Brain microvascular endothelial cell (primary cell): ENCODE measurements at regions not wholly inside any gene's neighbourhood (a gene's known extent, or its start where the extent isn't known, plus 50 kb on each side); places are given as distances from the start of the nearest gene placed in this dataset.
"Not testable (repeated sequence)": the region's sequence is repeated elsewhere in the genome, so short reads cannot be mapped to it uniquely, and the experiment has no call there.

Source experiments
- DNase-seq: peaks from one replicate; pipeline ENCODE4 v3.0.0-alpha.2; 2020
- H3K27ac ChIP-seq: fragments of 250-450 bp; sonication (Bioruptor Pico); 2 replicates; pipeline ENCODE4 v1.5.1; 2020; ENCODE audit warnings: mild to moderate bottlenecking, moderate library complexity
- H3K27me3 ChIP-seq: fragments of 250-450 bp; sonication (Bioruptor Pico); replicated peaks from 2 replicates; pipeline ENCODE4 v1.5.1; 2020; ENCODE audit warnings: mild to moderate bottlenecking
- H3K36me3 ChIP-seq: fragments of 250-450 bp; sonication (Bioruptor Pico); replicated peaks from 2 replicates; pipeline ENCODE4 v1.5.1; 2020; ENCODE audit warnings: mild to moderate bottlenecking
- H3K4me3 ChIP-seq: 2 replicates; pipeline ENCODE4 v1.5.1; 2011; ENCODE audit warnings: low read depth, mild to moderate bottlenecking, control low read depth, low read length, moderate library complexity
- in situ Hi-C: cut with HindIII; loops from 2 replicates; pipeline ENCODE4 v1.10.0; 2017; ENCODE audit warnings: low sequenced_read_pairs, low pct_ligation_motif_present

DNA sequence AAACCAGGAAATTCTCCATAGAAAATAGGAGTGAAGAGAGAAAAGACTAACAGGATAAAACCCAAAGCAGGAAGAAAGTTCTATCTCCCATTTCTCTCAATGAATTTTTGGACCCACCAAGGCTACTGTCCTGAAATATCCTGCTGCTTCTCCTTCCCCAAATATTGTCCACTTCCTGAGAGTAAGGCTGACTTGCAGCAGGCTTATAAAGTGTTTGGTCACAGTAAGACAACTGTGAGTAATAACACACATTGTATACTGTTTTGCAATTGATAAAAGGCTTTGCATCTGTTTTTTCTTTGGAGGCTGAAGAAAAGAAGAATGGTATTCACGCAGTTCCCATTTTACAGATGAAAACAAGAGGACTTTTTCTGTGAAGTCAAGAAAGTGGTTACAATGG, 52.8 kb downstream of the FOXD4L6 start:
- DNase-seq, H3K36me3 ChIP-seq, H3K27me3 ChIP-seq, H3K4me3 ChIP-seq, in situ Hi-C loops: not testable (repeated sequence)
- peak overlapping the region; percentile 87 for H3K27ac ChIP-seq

DNA sequence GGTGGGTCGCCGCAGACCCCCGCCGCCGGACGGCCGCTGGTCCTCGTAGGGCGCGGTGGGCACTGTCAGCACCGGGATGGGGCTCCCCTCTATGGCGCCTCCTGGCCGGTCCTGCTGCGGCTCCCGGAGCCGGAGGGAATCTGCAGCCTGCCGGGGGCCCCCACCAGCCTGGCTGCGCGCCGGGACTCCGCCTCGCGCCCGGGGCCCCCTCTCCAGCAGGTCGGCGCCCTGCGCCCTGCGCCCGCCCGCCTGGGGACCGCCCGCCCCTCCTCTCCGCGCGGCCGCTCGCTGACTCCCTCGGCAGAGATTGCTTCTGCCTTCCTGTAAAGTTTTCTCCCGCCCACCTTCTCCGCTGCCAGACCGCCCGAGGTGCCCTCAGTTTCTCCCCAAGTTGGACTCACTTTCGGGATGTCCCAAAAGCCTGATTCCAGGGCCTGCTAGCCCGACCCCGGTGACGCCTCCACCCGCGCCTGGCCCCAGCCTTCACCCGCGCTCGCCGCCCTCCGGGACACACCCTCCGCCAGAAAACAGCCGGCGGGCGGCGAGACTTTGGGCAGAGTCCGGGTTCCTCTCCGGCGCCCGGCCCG, 54.0 kb downstream of the FOXD4L6 start:
- in situ Hi-C loops, H3K36me3 ChIP-seq, H3K27me3 ChIP-seq: not testable (repeated sequence)
- peak overlapping the region; percentile 87 for H3K27ac ChIP-seq
- peak; percentile 35 for DNase-seq
- peak overlapping the region; percentile 73 for H3K4me3 ChIP-seq

DNA sequence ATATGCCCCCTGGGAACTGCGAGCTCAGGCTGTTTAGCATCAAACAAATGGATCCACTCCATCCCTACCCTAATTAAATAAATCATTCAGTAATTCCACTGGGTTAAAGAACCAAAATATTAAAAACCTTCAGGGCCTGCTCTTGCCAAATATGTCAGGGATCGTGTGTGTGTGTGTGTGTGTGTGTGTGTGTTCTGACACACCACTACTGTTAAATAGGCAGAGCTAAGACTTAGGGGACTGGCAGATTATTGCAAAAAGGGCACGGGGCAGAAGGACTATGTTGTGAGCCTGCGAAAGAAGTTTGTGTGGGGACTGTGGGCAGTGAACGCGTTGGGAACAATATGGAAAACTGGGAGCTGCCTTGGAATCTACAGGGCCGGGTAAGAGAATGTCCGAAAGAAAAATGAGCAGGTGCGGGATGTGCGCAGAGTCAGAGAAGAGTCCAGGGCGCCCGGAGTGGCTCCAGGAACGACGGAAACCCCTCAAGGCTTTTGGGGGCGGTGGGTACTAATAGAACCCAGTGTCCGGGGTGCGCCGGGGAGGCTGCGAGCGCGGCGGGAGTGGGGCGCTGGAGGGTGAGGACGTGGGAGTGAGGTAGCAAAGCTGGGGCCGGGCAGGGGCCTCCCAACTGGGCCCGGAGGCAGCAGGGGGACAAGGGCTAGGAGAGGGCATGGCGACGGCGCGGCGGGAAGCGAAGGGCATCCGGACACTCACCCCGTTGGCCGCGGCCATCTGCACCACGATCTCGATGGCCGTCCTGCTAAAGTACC, 54.8 kb downstream of the FOXD4L6 start:
- H3K36me3 ChIP-seq, in situ Hi-C loops, DNase-seq, H3K27me3 ChIP-seq: not testable (repeated sequence)
- H3K4me3 ChIP-seq, result peak overlapping the region; percentile 73
- peak overlapping the region; percentile 40 for H3K27ac ChIP-seq

DNA sequence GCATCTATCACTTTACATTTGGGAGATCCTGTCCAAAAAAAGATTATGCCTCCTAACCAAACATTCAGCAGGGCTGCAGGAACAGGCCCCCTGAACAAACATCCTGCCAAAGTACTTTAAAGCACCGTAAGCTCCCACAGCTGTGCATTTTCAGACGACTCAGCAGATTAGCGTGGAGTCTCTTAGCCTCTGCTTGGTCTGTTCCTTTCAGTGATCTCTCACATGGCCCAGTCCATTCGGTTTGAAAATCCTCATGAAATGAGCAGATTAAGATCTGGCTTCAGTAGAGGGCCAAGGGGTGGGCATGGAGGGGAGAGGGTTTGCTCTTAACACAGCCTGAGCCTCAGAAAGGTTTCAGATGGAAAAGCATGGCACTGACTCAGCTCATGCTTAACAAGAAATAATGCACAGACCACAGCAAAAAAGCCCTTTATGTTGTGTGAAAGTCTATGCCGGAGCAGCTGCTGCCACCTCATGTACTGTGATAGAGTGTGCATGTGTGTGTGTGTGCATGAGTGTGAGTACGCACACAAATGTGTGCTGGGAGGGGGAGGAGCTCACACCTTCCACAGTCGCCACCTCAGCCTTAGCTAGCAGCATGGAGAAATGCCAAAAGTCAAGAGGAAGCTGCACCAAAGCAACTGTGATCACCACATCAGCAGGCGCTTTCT, 64.2 kb downstream of the FOXD4L6 start:
- H3K36me3 ChIP-seq, in situ Hi-C loops, H3K4me3 ChIP-seq, H3K27me3 ChIP-seq: not testable (repeated sequence)
- peak overlapping the region; percentile 21 for H3K27ac ChIP-seq
- DNase-seq, result peak; percentile 52

DNA sequence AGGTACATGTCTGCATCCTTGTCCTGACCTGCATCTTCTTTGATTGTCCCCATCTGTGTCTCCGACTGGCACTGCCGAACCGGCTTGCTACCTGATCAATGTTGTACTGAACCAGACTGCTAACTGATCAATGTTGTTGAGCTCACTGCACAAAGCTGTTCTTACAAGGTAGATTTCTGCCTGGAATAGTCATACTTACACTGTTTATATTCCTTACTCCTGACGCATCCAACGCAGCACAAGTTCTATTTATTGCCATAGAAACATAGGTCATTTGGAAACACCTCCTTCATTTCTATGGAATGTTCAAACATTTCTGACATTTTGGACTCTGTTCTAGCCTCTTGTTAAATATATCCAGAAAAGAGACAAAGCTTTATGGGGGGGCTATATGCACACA, 65.2 kb downstream of the FOXD4L6 start:
- peak; percentile 53 for DNase-seq
- H3K27me3 ChIP-seq, H3K36me3 ChIP-seq, H3K27ac ChIP-seq, H3K4me3 ChIP-seq, in situ Hi-C loops: not testable (repeated sequence)

DNA sequence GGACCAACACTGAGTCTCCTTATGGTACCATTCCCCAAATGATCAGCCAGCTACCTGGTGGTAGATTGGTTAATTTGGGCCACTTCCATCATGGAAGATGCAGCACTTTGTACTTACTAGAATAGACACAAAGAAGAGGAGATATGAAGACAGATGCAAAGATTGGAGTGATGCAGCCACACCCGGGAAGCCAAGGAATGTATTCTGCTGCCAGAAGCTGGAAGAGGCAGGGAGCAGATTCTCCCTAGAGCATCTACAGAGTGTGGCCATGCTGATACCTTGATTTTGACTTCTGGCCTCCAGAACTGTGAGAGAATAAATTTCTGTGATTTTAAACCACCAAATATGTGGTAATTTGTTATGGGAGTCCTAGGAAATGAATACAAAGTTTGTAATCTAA, 68.9 kb downstream of the FOXD4L6 start:
- in situ Hi-C loops, result not testable (repeated sequence)

DNA sequence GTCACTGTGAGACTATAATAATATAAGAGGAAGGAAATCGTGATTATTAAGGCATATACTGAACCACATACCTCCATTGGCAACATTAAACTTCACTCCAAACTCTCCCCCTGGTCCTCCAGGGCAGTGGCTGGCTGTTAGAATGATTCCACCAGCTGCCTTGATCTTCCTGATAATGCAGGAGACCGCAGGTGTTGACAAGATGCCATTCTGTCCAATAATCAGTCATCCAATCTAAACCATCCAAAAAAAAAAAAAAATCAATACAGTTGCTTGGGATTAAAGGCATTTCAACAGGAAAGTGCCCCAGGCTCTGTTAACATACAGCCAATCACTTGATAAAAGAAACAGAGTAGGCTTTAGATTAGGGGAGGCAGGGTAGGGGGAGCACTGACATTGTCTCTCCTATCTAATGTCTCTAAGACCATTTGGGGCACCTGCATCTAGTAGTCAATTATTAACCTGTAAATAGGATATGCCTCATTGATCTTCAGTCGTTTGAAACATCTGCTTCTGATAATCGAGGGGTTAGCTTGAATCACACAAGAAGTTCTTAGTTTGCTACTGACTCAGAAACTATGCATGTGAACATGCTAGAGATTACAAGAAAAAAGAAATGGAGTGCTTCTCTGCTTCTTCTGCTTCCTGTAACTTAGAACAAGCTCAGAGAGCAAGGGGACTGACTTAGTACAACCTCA, 74.7 kb downstream of the FOXD4L6 start:
- H3K36me3 ChIP-seq, H3K27me3 ChIP-seq, DNase-seq, H3K4me3 ChIP-seq, in situ Hi-C loops, H3K27ac ChIP-seq: not testable (repeated sequence)

More for the DNA sequence above, 68.9 kb downstream of the FOXD4L6 start:
- H3K27me3 ChIP-seq, H3K27ac ChIP-seq, H3K4me3 ChIP-seq, H3K36me3 ChIP-seq, DNase-seq: not testable (repeated sequence)

DNA sequence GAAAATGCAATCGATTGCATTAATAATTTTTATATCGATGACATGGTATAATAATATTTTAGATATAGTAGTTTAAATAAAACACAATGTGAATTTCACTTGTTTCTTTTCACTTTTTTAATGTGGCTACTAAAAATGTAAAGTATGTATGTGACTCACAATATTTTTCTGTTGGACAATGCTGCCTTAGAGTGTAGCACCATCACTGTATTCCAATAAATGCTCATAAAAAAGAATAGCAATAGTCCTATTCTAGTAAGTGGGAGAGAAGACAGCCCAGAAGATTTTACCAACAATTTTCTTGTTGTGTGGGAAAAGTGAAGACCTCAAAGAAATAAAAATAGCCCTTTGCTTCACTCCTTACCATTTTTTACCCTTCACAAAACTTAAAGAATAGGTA, 79.8 kb downstream of the FOXD4L6 start:
- H3K27me3 ChIP-seq, H3K27ac ChIP-seq, in situ Hi-C loops, H3K36me3 ChIP-seq, H3K4me3 ChIP-seq, DNase-seq: not testable (repeated sequence)

DNA sequence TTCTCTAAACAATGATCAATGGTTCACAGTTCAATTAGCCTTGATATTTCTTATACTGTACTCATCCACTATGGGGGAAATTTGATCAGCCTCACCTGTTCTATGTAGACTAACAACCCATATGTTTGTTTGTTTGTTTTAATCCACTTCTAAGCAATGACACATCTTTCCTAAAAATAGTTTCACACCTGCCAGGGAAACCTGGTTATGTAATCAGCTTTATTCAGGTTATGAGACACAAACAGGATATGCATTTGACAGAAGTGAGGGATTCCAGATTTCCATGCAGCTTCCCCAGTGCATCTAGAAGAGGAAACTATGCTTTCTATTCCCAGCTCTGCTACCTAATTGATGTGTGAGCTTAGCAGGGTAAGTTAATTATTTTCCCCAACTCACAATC, 80.7 kb downstream of the FOXD4L6 start:
- H3K27ac ChIP-seq, DNase-seq, H3K27me3 ChIP-seq, in situ Hi-C loops, H3K4me3 ChIP-seq, H3K36me3 ChIP-seq: not testable (repeated sequence)

DNA sequence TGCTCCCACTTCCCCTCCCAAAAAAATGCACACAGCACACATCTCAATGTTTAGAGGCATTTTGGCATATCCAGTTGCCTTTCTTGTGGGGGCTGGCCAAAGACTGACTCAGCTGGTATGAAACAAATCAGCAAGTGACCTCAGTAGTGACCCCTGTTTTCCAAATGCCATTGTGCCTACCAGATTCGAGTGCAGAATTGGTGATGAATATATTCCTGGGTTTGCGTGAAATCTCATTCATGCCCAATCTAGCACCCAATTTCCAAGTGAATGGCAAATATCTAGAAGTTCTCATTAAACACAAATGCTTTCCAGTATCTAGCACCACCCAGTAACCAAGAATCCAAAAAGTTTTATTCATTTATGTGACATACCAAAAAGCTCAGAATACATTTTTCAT, 83.6 kb downstream of the FOXD4L6 start:
- H3K36me3 ChIP-seq, H3K27me3 ChIP-seq, H3K4me3 ChIP-seq, in situ Hi-C loops, DNase-seq, H3K27ac ChIP-seq: not testable (repeated sequence)

DNA sequence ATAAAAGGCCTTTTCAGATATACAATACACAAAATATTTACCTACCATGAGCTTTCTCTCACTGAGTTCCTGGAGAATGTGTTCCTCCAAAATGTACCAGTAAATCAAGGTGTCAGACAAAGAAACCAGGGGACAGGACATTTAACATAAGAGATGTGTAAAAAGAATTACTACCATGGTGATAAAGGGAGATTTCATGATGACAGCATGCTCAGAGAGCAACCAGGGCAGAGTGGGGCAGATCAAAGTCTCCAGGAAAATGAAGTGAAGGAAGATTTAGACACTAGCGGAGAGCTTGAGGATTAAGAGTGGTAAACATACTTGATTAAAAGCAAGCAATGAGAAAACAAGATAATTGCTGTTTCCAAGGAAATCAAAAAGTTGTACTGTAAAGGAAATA, 85.0 kb downstream of the FOXD4L6 start:
- H3K36me3 ChIP-seq, H3K27me3 ChIP-seq, in situ Hi-C loops, DNase-seq, H3K4me3 ChIP-seq, H3K27ac ChIP-seq: not testable (repeated sequence)

DNA sequence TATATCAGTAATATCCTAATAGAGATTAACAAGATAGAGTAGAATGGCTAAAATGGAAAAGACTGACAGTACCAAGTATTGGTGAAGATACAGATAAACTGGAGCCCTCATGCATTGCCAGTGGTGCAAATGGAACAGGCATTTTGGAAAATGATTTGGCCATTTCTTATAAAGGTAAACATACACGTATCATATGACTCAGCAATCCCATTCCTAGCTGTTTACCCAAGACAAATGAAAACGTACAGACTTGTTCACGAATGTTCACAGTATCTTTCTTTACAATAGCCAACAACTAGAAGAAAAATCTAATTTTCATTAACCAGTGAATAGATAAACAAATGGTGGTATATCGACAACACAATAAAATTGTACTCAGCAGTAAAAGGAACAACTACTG, 86.4 kb downstream of the FOXD4L6 start:
- in situ Hi-C loops, H3K27me3 ChIP-seq, H3K36me3 ChIP-seq, H3K4me3 ChIP-seq, DNase-seq, H3K27ac ChIP-seq: not testable (repeated sequence)

DNA sequence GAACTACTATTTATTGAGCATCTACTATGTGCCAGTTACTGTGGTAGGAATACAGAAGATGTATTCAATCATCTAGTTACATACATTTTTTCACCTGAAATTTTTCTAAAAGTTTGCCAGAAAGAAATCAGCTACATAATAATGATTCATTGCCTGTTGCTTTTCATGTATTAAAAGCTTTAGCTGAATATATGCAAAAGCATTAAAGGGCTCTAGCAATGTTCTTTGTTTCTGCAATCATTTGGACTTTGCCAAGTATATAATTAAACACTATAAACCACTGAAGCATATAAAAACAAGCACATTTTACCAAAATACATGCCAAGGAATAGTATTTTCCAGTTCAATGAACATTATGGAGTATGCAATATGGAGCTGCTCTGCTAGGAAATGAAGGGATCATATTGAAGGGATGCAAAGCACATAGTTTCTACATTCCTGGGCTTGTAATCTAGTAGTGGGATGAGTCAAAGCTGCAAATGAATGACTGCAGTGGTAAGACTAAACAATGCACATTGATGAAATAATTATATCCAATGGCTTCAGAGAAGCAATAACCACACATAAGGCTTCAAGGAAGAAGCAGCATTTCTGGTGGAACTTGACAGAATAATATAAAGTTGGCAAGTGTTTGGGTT, 87.7 kb downstream of the FOXD4L6 start:
- in situ Hi-C loops, DNase-seq, H3K36me3 ChIP-seq, H3K27ac ChIP-seq, H3K4me3 ChIP-seq, H3K27me3 ChIP-seq: not testable (repeated sequence)

DNA sequence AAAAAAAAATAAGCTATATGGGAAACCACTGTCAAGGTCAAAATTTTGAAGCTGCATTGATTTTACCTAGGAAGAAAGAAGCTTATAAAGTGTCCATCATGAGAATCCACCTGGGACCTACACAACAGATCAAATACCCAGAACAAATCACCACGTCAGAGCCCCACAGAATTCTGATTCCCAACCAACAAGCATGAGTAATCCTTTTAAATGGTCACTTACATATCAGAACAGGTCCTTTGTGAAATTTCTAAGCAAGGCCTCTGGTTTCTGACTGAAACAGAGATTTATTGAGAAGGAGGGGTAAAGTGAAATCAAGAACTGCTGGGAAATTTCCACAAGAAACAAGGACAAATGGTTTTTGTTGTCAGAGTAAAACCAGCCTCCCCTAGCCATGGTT, 93.2 kb downstream of the FOXD4L6 start:
- H3K36me3 ChIP-seq, H3K27me3 ChIP-seq, H3K4me3 ChIP-seq, in situ Hi-C loops: not testable (repeated sequence)
- H3K27ac ChIP-seq, result peak overlapping the region; percentile 95
- DNase-seq, result peak; percentile 83
